GM10248 (cell line): ENCODE measurements at regions not wholly inside any gene's neighbourhood (a gene's known extent, or its start where the extent isn't known, plus 50 kb on each side); places are given as distances from the start of the nearest gene placed in this dataset.

Source experiments
- CTCF ChIA-PET: fragments of 300-600 bp; sonication (Branson Sonifier 250); formaldehyde crosslinking; extraction: SDS; loops from one replicate; lab custom pipeline; 2021; ENCODE audit warnings: antibody characterized with exemption; lab: Yijun Ruan, JAX
- POLR2A ChIA-PET: fragments of 350-650 bp; sonication (Branson Sonifier 250); formaldehyde crosslinking; extraction: SDS; loops from one replicate; lab custom pipeline; 2020; ENCODE audit warnings: antibody characterized with exemption; lab: Yijun Ruan, JAX
- DNase-seq: peaks from one replicate; pipeline ENCODE4 v3.0.0; 2012; ENCODE audit errors: extremely low spot score
- TF ChIP-seq, protein P1 (sequence below): IDR thresholded peaks from 2 replicates; pipeline ENCODE4 v1.5.1; 2012; ENCODE audit warnings: mild to moderate bottlenecking, low read depth; ENCODE audit errors: extremely low read depth, missing control alignments, control extremely low read depth

DNA sequence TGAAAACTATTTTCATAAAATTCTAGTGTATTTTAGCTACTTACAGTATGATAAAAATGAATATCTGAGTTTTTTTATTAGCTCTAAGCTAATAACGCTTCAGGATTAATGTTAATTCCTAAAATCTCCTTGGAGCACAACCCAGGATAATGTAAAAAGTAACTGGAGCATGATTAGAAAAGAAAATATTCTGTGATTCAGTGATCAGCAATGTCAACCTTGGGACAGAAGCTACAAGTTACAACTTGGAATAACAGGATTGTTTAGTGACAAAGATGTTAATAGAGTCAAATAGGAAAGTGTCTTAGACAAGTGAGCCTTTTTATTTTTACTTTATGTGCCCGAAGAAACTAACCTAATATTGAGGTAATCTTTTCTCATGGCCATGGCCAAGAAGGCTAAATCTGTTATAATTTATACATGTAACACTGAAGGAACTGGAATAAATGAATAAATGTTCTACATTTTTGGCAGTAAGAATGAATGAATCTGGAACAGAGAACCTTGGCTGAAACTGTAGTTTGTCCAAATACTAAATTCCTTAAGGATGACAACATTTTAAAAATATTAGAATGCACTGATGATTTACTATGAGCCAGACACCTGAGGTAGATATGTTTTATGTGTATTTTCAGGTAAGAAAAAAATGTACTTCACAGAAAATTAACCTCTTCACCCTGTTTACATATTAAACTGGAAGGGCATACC is 994.0 kb downstream of the GRIK2 start:
- TF ChIP-seq, protein P1, sequence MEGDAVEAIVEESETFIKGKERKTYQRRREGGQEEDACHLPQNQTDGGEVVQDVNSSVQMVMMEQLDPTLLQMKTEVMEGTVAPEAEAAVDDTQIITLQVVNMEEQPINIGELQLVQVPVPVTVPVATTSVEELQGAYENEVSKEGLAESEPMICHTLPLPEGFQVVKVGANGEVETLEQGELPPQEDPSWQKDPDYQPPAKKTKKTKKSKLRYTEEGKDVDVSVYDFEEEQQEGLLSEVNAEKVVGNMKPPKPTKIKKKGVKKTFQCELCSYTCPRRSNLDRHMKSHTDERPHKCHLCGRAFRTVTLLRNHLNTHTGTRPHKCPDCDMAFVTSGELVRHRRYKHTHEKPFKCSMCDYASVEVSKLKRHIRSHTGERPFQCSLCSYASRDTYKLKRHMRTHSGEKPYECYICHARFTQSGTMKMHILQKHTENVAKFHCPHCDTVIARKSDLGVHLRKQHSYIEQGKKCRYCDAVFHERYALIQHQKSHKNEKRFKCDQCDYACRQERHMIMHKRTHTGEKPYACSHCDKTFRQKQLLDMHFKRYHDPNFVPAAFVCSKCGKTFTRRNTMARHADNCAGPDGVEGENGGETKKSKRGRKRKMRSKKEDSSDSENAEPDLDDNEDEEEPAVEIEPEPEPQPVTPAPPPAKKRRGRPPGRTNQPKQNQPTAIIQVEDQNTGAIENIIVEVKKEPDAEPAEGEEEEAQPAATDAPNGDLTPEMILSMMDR = no peak
- POLR2A ChIA-PET = no interaction called here
- DNase-seq = no peak
- CTCF ChIA-PET = interaction anchor here (1.0 to 1.3 kb wide), 2 partner anchors 13 to 14 kb away, joined by 3 read pairs; no protein-coding TSS in a partner anchor

DNA sequence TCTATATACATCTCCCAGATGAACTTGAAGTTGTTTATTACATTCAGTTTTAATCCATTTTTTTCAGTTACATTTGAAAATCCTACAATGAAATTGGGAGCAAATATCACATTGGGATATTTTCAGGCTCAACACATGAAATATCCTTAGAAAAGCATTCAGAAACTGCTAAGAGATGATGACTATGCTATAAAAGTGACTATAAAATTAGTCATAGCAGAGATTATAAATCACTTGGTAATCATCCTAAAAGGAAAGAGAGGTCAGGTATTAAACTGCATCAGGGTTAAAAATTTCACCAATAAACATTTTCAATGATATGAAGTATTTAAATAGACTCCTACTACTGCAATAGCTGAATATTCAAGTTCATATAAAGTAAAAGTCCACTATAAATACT is 987.7 kb downstream of the GRIK2 start:
- TF ChIP-seq, protein P1 = no peak
- DNase-seq = no peak
- ChIA-PET POLR2A (no interaction called here), CTCF (no interaction called here)

DNA sequence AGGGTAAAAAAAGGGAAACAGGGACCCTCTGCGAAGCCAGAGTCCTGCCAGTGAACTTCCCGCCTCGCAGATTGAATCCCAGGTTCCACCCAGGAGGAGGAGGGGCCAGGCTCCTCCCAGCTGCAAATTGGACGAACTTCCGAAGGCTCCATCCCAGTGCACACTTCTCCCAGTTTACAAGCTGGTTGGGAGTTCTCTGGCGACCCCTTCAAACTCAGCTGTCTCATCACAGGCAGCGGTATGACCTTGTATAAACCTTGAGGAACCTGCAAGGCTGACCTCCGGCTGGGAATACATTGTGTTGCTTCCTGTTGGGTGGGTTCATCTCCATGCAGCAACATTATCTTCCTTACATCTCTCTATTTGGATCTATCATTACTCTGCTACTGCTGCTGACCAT is 962.7 kb downstream of the GRIK2 start:
- ChIA-PET POLR2A (no interaction called here), CTCF (interaction anchor here (1.1 kb wide), 1 partner anchor 9 kb away, joined by 3 read pairs; no protein-coding TSS in a partner anchor)
- TF ChIP-seq, protein P1 = no peak
- no peak for DNase-seq

DNA sequence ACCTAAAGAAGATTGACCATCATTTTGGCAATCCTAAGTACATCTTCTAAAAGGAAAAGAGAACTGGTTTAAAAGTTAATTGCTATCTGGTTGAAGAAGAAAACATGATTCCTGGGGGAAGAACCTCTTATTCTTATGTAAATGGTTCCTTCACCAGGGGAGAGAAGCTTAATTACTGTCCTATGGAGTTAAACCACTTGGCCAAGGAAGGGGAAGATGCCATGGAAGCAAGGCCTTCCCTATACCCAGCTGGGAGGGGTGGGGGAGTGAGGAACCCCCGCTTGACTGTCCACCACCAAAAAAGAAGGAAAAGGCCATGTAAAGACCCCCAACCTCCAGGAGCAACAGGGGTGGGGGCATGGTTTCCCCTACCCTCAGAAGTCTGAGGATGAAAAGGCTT is 962.1 kb downstream of the GRIK2 start:
- ChIA-PET POLR2A (no interaction called here), CTCF (interaction anchor here (1.1 kb wide), 1 partner anchor 8 kb away, joined by 3 read pairs; no protein-coding TSS in a partner anchor)
- DNase-seq = no peak
- TF ChIP-seq, protein P1 = no peak

DNA sequence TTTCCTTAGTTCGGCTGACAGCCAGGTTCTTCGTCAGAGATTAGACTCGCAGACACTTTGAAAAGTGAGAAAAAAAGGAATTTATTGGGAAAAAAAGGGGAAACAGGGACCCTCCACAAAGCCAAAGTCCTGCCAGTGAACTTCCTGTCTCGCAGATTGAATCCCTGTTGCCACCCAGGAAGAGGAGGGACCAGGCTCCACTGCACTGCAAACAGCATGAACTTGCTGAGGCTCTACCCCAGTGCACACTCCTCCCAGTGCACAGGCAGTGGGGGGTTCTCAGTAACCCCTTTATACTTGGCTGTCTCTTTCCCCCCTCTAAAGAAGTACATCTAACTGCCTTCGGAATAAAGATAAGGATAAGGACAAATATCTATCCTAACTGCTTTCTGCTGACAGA is 959.0 kb downstream of the GRIK2 start:
- CTCF ChIA-PET = no interaction called here
- no peak for DNase-seq
- TF ChIP-seq, protein P1 = no peak
- POLR2A ChIA-PET = no interaction called here

DNA sequence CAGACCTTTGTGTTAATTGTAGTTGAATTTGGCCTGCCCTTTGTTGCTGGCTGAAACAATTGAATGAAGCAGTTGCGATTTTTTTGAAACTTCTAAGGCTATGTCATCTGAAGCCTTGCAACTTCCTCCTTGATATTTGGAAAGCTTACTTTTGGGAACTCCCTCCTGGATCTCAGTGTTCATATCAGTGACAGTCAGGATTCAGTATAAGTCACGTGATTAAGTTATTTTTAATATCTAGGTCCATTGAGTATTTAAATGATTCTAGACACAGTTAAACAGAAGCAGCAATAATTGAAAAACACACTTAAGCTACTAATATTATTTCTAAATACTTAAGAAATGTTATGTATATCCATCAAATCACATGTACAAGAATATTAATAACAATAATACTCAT is 951.3 kb downstream of the GRIK2 start:
- ChIA-PET POLR2A (no interaction called here), CTCF (no interaction called here)
- TF ChIP-seq, protein P1 = no peak
- DNase-seq = no peak
